ENCODE measurements at regions not wholly inside any gene's neighbourhood (a gene's known extent, or its start where the extent isn't known, plus 50 kb on each side); places are given as distances from the start of the nearest gene placed in this dataset.
"Not testable (repeated sequence)": the region's sequence is repeated elsewhere in the genome, so short reads cannot be mapped to it uniquely, and the experiment has no call there.

DNA sequence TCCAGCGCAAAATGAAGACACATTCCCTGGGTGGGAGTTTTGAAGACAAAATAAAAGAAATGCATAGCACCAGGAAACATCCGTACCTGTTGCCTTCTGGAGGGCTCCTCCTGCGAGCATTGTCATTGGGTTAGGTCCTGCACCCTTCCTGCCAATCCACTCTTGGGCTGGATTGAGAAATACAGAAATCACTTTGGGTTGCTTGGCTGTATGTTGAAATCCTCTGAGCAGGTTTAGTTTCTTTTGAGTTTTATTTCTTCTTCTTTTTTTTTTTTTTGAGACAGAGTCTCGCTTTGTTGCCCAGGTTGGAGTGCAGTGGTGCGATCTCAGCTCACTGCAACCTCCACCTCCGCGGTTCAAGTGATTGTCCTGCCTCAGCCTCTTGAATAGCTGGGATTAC is 67.6 kb downstream of the ARF6 start:
- H3K9me3 ChIP-seq (ENCODE audit: control insufficient read depth in 1 of 2, low read length in 2 of 2), result no peaks in the 10 kb centered on the region
- H3K27ac ChIP-seq (ENCODE audit: low read length), result no peak overlapping the region
- H3K4me3 ChIP-seq (ENCODE audit: low read depth in 1 of 2, low read length in 2 of 2), result no peak overlapping the region
- H3K36me3 ChIP-seq (ENCODE audit: control insufficient read depth in 1 of 2, insufficient read depth in 2 of 2, low read length in 2 of 2), result no peaks in the 10 kb centered on the region
- H3K4me1 ChIP-seq (ENCODE audit: control insufficient read depth in 1 of 2, insufficient read depth in 2 of 2, low read length in 2 of 2), result no peaks in the 10 kb centered on the region
- H3K27me3 ChIP-seq (ENCODE audit: low read depth, low read length), result no peaks in the 10 kb centered on the region

DNA sequence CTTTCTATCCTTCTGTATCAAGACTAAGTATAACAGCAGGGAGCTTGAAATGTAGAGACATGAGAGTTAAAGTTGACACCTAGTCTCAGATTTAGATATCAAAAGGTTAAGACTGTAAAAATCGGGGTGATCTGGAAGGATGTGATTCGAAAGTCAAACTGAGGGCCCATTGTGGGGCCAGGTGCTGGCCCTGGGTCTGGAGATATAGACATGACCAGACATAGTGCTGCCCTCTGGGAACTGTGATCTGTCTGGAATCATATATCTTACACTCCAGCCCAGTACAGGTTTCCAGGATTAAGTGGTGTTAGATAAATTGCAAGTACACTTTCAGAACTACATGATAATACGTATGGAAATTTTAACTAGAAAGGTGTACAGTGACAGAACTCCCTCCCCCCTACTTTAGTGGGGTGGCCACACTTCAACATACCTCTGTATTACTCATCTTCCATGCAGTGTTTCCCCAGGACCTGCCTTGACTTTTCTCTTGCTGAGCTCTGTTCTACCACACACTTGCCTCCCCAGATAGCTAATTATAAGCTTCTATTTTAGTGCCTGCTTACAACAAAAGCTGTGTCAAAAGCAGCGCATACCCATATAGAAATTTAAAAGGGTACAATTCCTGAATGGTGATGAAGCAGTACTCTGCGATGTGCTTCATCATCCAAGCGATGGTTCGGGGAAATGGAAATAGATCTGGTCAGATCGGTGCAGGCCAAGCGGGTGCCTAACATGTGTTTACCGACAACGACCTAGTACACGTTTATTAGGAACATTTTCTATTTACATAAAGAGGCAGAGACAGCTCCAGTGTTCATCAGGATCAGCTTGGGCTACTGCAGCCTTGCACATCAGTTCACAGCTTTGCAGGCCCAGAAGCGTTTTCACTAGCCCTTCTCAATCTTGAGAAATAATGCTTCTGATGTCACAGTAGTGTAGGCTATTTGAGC is 68.7 kb downstream of the ARF6 start:
- Histone ChIP-seq H3K27ac (ENCODE audit: low read length) (no peak overlapping the region), H3K4me3 (ENCODE audit: low read depth in 1 of 2, low read length in 2 of 2) (no peak overlapping the region), H3K9me3 (ENCODE audit: control insufficient read depth in 1 of 2, low read length in 2 of 2) (no peaks in the 10 kb centered on the region), H3K27me3 (ENCODE audit: low read depth, low read length) (no peaks in the 10 kb centered on the region), H3K36me3 (ENCODE audit: control insufficient read depth in 1 of 2, insufficient read depth in 2 of 2, low read length in 2 of 2) (no peaks in the 10 kb centered on the region), H3K4me1 (ENCODE audit: control insufficient read depth in 1 of 2, insufficient read depth in 2 of 2, low read length in 2 of 2) (peaks cover 0 to 6% of the 10 kb centered on the region in 2 donors)

DNA sequence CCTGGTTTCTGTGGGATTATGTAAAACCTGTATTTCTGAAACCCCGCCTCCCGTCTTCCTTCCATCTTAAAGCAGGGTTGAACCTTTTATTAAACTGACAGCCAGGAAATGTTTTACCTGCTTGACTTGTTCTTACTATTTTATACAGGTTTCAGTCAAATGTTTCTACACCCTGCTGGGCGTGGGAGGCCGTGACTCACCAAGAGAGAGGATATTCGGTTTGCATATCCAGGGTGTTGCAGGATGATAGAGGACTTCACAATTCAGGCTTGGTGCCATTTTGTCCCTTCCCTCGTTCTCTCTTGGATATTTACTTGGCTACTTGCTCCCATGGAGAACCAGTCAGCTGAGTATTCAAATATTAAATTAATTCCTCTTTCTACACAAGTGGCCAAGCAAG is 69.7 kb downstream of the ARF6 start:
- Histone ChIP-seq H3K27me3 (ENCODE audit: low read depth, low read length) (no peaks in the 10 kb centered on the region), H3K9me3 (ENCODE audit: control insufficient read depth in 1 of 2, low read length in 2 of 2) (no peaks in the 10 kb centered on the region), H3K27ac (ENCODE audit: low read length) (no peak overlapping the region), H3K36me3 (ENCODE audit: control insufficient read depth in 1 of 2, insufficient read depth in 2 of 2, low read length in 2 of 2) (no peaks in the 10 kb centered on the region), H3K4me1 (ENCODE audit: control insufficient read depth in 1 of 2, insufficient read depth in 2 of 2, low read length in 2 of 2) (peaks cover 0 to 6% of the 10 kb centered on the region in 2 donors), H3K4me3 (ENCODE audit: low read depth in 1 of 2, low read length in 2 of 2) (no peak overlapping the region)

DNA sequence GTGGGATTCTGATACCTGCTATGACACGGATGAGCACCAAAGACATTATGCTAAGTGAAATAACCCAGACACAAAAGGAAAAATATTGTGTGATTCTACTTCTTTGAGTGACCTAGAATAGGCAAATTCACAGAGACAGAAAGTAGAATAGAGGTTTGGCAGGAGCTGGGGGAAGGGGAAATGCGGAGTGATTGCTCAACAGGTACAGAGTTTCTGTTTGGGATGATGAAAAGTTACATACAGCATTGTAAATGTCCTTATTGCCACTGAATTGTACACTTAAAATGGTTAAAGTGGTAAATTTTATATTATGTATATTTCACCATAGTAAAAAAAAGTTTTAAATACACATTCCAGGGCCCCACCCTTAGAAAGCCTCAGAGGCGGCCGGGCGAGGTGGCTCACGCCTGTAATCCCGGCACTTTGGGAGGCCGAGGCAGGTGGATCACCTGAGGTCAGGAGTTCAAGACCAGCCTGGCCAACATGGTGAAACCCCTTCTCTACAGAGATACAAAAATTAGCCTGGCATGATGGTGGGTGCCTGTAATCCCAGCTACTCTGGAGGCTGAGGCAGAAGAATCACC is 72.3 kb downstream of the ARF6 start:
- not testable (repeated sequence) for H3K4me3 ChIP-seq (ENCODE audit: low read depth in 1 of 2, low read length in 2 of 2); H3K36me3 ChIP-seq (ENCODE audit: control insufficient read depth in 1 of 2, insufficient read depth in 2 of 2, low read length in 2 of 2); H3K9me3 ChIP-seq (ENCODE audit: control insufficient read depth in 1 of 2, low read length in 2 of 2); H3K27me3 ChIP-seq (ENCODE audit: low read depth, low read length); H3K27ac ChIP-seq (ENCODE audit: low read length); H3K4me1 ChIP-seq (ENCODE audit: control insufficient read depth in 1 of 2, insufficient read depth in 2 of 2, low read length in 2 of 2)

GRCh38 chr14:49966304-49966809 is 73.5 kb downstream of the ARF6 start:
- Histone ChIP-seq H3K27me3 (ENCODE audit: low read depth, low read length) (no peaks in the 10 kb centered on the region), H3K4me3 (ENCODE audit: low read depth in 1 of 2, low read length in 2 of 2) (no peak overlapping the region), H3K36me3 (ENCODE audit: control insufficient read depth in 1 of 2, insufficient read depth in 2 of 2, low read length in 2 of 2) (no peaks in the 10 kb centered on the region), H3K9me3 (ENCODE audit: control insufficient read depth in 1 of 2, low read length in 2 of 2) (no peaks in the 10 kb centered on the region), H3K4me1 (ENCODE audit: control insufficient read depth in 1 of 2, insufficient read depth in 2 of 2, low read length in 2 of 2) (peaks cover 12 to 18% of the 10 kb centered on the region in 2 donors), H3K27ac (ENCODE audit: low read length) (peak overlapping the region; percentile 67)

DNA sequence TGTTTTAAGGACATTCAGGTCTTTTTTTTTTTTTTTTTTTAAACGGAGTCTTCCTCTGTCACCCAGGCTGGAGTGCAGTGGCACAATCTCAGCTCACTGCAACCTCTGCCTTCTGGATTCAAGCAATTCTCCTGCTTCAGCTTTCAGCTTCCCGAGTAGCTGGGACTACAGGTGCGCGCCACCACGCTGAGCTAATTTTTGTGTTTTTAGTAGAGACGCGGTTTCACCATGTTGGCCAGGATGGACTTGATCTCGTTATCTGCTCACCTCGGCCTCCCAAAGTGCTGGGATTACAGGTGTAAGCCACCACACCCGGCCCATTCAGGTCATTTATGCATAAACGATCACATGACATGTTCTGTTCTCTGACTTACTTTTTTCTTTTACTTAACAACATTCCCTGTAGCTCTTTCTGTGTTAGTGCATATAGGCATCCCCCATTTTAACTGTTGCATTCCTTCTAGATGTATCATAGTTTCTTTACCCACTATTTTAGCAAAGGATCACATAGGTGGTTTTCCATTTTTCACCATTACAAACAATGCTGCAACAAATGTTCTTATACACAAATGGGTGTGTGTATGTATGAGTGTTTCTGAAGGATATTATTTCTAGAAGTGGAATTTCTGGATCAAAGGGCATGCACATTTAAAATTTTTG is 74.2 kb downstream of the ARF6 start:
- Histone ChIP-seq H3K27ac (ENCODE audit: low read length) (peak overlapping the region; percentile 67), H3K27me3 (ENCODE audit: low read depth, low read length) (no peaks in the 10 kb centered on the region), H3K4me1 (ENCODE audit: control insufficient read depth in 1 of 2, insufficient read depth in 2 of 2, low read length in 2 of 2) (peaks cover 16 to 26% of the 10 kb centered on the region in 2 donors), H3K9me3 (ENCODE audit: control insufficient read depth in 1 of 2, low read length in 2 of 2) (no peaks in the 10 kb centered on the region), H3K36me3 (ENCODE audit: control insufficient read depth in 1 of 2, insufficient read depth in 2 of 2, low read length in 2 of 2) (no peaks in the 10 kb centered on the region), H3K4me3 (ENCODE audit: low read depth in 1 of 2, low read length in 2 of 2) (no peak overlapping the region)

DNA sequence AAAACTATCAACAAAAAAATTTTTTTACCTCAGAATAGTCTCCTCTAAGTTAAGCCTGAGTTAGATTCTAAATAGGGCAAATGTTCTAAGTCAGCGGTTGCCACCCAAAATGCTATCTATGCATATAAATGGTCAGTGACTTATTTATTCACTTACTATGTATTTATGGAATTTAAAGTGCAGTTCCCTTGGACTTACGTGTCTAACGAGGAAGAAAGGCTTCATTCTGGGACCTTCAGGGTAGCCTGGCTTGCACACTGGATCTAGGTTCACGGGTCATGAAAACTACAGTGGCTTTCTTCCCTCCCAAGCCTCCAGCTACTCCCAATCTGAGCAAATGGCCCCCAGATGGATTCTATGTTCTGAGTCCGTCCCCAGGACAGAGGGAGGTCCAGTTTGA is 77.1 kb downstream of the ARF6 start:
- Histone ChIP-seq H3K4me3 (ENCODE audit: low read depth in 1 of 2, low read length in 2 of 2) (no peak overlapping the region), H3K36me3 (ENCODE audit: control insufficient read depth in 1 of 2, insufficient read depth in 2 of 2, low read length in 2 of 2) (no peaks in the 10 kb centered on the region), H3K9me3 (ENCODE audit: control insufficient read depth in 1 of 2, low read length in 2 of 2) (no peaks in the 10 kb centered on the region), H3K4me1 (ENCODE audit: control insufficient read depth in 1 of 2, insufficient read depth in 2 of 2, low read length in 2 of 2) (peaks cover 32 to 33% of the 10 kb centered on the region in 2 donors), H3K27ac (ENCODE audit: low read length) (peak overlapping the region; percentile 81), H3K27me3 (ENCODE audit: low read depth, low read length) (no peaks in the 10 kb centered on the region)

DNA sequence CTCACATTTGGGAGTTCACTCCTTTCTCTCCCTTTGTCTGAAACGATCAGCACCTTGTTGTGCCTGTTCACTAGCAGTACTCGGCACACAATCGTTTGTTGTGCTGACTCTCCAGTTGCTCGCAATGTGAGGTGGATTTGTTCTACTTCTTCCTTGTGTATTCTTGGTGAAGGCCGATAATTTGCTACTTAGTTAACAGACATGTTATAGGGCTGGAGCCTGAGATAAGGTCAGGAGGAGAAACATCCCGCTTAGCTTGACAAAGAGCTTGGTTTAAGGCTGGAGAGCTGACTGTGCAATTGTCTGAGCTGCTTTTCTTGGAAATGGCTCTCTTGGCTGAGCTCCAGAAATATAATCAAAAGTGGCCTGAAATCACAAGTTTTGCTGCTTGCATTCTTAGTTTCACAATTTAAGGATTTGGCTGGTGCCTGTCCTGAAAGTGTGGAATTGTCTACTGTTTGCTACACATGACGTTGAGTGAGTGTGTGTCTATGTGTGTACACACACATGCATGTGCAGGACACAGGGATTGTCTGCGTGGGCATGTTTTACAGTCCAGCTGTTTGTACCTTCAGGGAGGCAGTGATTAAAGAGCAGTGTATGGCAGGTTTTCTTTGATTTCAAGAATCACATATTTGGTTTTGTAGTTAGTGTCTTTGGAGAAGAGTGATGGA is 77.7 kb downstream of the ARF6 start:
- Histone ChIP-seq H3K27me3 (ENCODE audit: low read depth, low read length) (no peaks in the 10 kb centered on the region), H3K27ac (ENCODE audit: low read length) (peak overlapping the region; percentile 81), H3K4me1 (ENCODE audit: control insufficient read depth in 1 of 2, insufficient read depth in 2 of 2, low read length in 2 of 2) (peaks cover 32 to 33% of the 10 kb centered on the region in 2 donors), H3K4me3 (ENCODE audit: low read depth in 1 of 2, low read length in 2 of 2) (no peak overlapping the region), H3K36me3 (ENCODE audit: control insufficient read depth in 1 of 2, insufficient read depth in 2 of 2, low read length in 2 of 2) (no peaks in the 10 kb centered on the region), H3K9me3 (ENCODE audit: control insufficient read depth in 1 of 2, low read length in 2 of 2) (no peaks in the 10 kb centered on the region)

DNA sequence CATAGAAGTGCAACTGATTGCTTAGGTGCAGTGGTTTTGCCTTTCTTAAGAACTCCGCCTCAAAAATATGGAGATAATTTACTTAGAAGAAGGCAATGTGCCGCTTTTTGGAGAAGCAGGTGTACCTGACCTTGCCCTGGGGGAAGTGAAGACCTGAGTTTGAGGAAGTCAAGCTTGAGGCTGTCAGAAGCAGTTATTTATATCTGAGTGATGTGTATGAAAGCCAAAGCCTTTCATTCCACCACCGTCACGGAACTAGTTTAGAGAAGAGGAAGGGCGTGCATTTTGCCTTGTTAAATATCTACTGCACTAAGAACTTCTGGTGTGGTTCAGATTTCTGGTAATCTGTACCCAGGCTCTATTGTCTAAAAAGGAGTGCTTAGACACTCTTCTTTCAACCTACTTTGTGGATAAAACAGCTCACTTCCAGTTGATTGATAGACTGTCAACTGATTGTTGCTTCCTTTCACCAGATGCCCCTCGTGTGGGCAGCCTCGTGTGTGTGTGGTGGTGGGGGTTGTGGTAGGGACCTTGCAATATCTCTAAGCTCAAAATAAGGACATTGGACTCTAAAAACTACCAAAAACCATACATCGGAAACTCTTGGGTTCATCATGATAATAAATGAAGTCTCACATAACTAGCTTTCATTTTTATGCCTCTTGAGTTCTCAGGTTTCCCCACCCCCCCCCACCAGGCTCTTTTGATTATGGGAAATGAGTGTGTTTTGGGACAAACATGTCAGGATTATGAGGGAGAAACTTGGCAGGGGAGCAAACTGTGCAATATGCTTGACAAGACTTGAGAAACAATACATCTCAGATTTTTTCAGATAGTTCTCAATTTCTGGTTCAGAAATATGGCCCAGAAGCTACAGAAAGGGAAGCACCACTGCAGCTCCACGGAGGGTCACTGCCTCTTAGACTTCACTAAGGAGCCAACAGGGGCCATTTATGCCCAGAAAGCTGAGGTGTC is 78.6 kb downstream of the ARF6 start:
- Histone ChIP-seq H3K4me1 (ENCODE audit: control insufficient read depth in 1 of 2, insufficient read depth in 2 of 2, low read length in 2 of 2) (peaks cover 32% of the 10 kb centered on the region in 2 donors), H3K36me3 (ENCODE audit: control insufficient read depth in 1 of 2, insufficient read depth in 2 of 2, low read length in 2 of 2) (no peaks in the 10 kb centered on the region), H3K4me3 (ENCODE audit: low read depth in 1 of 2, low read length in 2 of 2) (no peak overlapping the region), H3K27me3 (ENCODE audit: low read depth, low read length) (no peaks in the 10 kb centered on the region), H3K27ac (ENCODE audit: low read length) (peak overlapping the region; percentile 81), H3K9me3 (ENCODE audit: control insufficient read depth in 1 of 2, low read length in 2 of 2) (no peaks in the 10 kb centered on the region)

GRCh38 chr14:49972131-49972671 is 79.3 kb downstream of the ARF6 start:
- Histone ChIP-seq H3K27ac (ENCODE audit: low read length) (peak overlapping the region; percentile 81), H3K36me3 (ENCODE audit: control insufficient read depth in 1 of 2, insufficient read depth in 2 of 2, low read length in 2 of 2) (no peaks in the 10 kb centered on the region), H3K9me3 (ENCODE audit: control insufficient read depth in 1 of 2, low read length in 2 of 2) (no peaks in the 10 kb centered on the region), H3K27me3 (ENCODE audit: low read depth, low read length) (no peaks in the 10 kb centered on the region), H3K4me1 (ENCODE audit: control insufficient read depth in 1 of 2, insufficient read depth in 2 of 2, low read length in 2 of 2) (peaks cover 32% of the 10 kb centered on the region in 2 donors), H3K4me3 (ENCODE audit: low read depth in 1 of 2, low read length in 2 of 2) (peak overlapping the region in 1 of 2 donors; percentile 32)

Data from muscle layer of duodenum (tissue), 2 donors.